NT2/D1 (cell line): ENCODE measurements at regions not wholly inside any gene's neighbourhood (a gene's known extent, or its start where the extent isn't known, plus 50 kb on each side); places are given as distances from the start of the nearest gene placed in this dataset.

ENCODE experiments used
- SUZ12 ChIP-seq: IDR thresholded peaks from 2 replicates; pipeline ENCODE4 v1.6.1; 2011; ENCODE audit not compliant: insufficient read length, insufficient read depth; ENCODE audit errors: extremely low read depth
- YY1 ChIP-seq: IDR thresholded peaks from 2 replicates; pipeline ENCODE4 v1.6.1; 2011; ENCODE audit not compliant: insufficient read length, insufficient read depth

DNA sequence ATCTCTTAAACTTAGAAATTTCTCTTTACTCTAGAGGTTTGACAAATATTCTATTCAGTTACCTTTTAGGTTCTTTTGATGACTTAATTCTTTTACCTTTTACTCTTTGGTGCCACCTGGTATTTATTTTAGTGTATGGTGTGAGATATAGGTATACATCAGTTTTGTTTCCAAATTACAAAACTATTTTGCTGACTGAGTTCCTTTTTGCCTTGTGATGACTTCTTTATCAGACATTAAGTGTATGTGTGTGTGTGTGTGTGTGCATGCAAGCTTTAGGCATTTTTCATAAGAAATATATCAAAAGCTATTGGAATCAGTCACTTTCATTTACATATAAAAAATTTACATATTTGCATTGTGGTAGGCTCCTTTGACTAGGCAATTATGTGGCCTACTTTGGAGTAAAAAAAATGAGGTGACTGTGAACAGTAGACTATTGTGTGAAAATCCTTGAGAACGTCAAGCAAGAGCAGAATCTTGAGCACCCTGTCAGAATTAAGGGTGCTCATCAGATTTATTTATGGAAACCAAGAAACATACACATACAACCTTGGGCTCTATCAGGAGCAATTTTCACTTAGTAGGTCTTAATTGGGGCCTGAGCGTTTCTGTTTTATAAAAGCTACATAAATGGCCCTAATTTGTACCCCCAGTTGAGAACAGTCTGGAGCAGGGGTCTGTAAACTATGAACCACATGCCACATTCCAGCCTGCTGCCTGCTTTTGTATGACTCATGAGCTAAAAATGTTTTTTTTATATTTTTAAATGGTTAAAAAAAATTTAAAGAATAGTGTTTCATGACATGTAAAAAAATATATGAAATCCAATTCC, 415.9 kb downstream of the SLC4A3 start:
- TF ChIP-seq SUZ12 (no peak), YY1 (no peak)
